NCI-H2196 (cell line): ENCODE measurements at regions not wholly inside any gene's neighbourhood (a gene's known extent, or its start where the extent isn't known, plus 50 kb on each side); places are given as distances from the start of the nearest gene placed in this dataset.

ENCODE experiments used
- DNase-seq: peaks from one replicate; lab custom pipeline; 2025; ENCODE audit not compliant: unreplicated experiment; lab: John Stamatoyannopoulos, UW

DNA sequence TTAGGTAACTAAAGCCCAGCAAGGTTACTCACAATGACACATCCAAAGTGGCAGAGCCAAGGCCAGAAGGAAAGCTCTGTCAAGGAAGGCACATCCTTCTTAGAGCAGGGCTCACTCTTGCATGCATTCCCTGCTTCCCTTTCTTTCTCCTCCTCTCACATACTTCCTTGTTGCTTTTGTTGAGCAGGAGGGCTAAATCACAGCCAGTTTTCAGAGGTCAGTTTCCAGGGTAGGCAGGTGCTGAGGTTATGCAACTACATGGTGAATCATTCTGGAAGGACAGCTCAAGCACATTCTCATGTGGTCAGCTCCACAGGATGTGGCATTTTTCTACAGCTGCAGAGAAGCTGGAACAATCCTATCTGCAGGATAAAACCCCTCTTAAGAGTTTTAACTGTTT lies 275.6 kb downstream of the ZNF621 start:
- DNase-seq, result peak; percentile 37

DNA sequence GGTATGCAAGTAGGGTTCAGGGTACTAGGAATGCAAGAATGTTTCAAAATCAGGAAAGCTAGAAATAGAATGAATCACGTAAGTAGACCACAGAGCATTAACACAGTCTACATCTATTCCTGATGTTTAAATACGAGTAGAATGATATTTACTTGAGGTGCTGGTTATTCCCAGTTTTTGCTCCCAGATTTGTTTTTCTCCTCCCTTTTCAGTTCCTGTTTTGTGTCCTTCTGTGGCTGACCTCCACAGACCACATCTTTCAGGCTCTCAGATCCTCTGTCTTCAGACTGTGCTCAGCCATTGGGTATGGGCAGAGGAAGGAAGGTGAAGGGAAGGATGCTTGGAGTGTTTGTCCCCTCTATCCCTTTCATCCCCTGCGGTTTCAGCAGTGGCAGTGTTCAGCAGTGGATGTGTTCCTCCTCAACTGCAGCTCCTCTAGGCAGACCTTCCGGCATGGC lies 276.6 kb downstream of the ZNF621 start:
- DNase-seq, result no peak

DNA sequence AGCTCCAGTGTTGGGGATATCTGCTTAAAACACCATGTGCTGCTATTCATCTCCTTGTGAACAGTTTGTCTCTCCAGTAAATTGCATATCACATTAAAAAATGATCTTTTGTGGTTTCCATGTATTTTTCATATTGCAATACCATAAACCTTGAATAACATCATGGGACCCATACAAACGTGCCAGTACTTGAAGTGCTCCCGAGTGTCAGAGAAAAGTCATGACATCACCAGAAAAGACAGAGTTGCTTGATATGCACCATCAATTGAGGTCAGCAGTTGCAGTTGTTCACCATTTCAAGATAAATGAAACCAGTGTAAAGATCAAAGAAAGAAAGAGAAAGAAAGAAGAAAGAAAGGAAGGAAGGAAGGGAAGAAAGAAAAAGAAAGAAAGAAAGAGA lies 278.6 kb downstream of the ZNF621 start:
- no peak for DNase-seq

DNA sequence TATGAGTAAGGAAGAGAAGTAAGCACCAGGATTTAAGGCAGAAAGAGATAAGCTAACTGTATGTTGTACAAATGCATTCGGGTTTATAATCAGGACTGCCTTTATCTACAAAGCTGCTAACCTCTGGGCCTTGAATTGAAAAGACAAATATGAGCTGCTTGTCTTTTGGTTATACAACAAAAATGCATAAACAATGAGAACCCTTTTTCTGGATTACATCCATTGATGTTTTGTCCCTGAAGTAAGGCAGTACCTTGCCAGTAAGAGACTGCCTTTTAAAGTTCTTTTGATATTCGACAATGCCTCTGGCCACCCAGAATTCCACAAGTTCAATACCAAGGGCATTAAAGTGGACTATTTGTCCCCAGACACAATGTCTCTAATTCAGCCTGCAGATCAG lies 280.7 kb downstream of the ZNF621 start:
- DNase-seq, result no peak

DNA sequence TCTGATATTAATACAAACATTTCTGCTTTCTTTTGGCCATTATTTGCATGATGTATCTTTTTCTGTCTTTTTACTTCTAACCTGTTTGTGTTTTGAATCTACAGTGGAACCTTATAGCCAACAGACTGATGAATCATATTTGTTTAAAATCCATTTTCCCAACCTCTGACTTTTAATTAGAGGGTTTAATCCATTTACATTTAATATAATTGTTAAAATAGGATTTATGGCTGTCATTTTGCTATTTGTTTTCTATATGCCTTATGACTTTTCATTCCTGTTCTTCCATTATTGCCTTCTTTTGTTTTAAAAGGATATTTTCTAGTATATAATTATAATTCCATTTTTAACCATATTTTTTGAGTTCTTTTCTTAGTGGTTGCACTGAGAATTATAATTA lies 286.1 kb downstream of the ZNF621 start:
- DNase-seq, result no peak

DNA sequence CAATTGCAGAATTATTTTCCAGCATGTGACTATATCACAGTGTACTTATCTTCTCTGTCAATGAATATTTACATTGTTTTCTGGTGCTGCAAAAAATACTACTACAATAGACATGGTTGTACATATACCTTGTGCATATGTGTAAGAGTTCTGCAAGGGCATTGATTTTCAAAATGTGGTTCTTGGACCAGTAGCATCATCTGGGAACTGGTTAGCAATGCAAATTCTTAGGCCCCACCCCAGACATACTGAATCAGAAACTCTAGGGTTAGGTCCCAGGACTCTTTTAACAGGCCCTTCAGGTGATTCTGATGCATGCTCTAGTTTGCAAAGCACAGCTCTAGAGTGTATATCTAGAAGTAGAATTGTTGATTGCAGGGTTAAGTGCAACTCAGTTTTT lies 292.3 kb downstream of the ZNF621 start:
- DNase-seq, result no peak

DNA sequence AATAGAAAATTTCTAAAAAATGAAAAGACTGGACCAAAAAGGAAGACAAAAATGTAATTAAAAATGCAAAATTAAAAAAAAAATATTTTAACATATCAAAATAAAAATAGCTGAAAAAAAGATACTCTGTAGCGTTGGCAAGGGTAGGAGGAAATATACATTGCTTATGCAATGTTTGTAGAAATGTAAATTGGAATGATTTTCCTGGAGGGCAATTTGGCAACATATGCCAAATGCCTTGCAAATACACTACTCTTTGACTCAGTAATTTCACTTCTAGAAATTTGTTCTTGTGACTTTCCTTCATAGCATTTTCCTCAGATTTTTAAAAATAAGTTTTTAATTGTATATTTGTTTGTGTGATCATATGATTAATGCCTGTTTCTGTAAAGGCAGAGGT lies 296.6 kb downstream of the ZNF621 start:
- DNase-seq, result no peak

DNA sequence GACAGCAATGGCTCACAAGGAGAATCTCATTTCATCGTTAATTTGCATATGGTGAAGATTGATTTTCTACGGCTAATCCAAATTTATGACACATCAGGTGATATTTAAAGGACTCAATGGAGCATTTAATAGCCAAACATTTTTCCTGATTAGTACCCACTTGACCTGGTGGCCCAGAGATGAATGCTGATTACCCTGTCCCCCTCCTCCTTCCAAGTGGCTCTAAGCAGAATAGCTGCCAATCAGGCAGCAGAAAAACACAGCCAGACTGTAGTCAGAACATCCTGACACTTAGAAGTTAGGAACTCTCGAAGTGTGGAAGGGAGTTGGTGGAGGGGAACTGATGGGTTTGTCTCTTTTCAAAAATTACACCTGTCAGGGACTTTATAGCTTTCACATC lies 302.5 kb downstream of the ZNF621 start:
- no peak for DNase-seq

DNA sequence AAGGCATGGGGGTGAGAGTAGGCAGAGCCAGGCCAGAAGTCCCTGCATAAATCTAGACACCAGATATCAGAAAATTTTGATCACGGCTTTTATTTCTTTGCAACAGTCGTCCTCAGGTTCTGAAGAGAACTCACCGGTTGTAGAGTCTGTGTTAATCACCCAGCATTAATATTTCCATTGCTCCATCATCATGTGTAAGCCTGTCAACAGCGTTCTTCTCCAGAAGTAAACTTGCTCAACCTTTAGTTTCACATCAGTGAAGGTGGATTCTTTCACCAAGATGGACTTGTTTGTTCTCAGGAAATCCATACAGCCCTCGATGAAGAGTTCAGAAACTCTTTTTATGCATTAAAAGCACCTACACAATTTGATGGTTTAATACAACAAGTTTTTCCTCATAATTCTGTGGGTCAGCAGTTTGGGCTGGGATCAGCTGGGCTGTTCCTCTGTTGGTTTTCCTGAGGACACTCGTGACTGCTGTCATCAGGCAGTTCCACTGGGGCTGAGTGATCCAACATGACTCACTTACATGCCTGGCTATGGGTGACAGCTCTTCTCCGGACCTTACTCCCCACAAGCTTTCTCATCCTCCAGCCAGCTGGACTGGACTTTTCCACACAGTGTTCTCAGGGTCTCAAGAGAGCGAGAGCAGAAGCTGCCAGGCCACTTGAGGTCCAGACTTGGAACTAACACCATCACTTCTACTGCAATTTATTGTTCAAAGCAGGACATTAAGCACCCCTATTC lies 303.4 kb downstream of the ZNF621 start:
- no peak for DNase-seq

DNA sequence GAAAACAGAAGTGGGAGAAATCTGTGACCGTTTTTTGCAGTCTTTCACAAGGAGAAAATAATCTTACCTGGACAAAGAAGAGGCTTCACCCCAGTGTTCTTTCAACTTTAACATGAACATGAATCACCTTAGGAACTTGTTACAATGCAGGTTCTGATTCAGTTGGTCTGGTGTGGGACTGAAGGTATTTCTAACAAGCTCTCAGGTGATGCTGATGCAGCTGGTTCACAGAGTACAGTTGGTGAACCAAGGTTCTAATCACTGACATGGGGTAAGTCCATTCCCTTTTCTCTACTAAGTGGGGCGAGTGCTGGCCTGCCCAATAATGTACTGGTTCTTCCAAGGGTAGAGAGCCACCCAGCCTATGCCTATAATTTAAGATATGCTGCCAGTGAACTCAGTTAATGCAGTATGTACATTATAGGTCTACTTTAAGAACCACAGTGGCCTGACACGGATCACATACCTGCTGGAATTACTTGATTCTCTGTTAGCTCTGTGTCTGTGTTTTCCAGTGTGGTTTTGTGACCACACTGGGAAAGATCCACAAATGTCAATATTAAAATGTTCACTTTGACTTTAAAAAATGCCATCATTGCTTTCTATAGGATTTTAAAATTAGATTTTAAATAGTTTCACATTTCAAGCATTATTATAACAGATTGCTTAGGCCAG lies 304.1 kb downstream of the ZNF621 start:
- no peak for DNase-seq

DNA sequence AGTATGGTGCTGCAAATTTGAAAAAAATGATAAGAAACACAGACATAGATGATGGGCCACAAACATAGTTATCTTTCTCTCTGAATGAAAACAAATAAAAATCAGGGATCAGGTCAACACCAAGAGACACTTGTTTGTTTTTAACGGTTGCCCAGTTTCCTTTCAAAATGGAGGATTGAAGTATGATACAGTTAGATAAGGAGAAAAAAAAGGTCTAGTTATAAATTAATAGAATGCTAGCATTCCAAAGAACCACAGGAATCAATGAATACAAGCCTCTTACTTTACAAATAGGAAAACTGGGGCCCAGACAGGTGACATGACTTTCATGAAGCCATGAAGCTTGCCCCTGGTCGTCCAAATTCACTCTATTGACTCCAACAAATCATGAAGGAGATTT lies 305.1 kb downstream of the ZNF621 start:
- no peak for DNase-seq

DNA sequence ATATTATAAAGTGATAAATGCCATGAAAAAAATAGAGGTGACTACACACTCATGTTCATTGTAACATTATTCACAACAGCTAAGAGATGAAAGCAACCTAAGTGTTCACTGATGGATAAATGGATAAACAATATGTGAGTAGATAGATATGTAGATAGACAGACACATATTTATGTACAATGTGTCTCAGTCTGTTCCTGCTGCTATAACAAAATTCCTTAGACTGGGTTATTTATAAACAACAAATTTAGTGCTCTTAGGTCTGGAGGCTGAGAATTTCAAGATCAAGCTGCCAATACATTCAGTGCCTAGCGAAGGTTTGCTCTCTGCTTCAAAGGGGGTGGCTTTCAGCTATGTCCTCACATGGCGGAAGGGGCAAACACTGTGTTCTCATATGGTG lies 312.5 kb downstream of the ZNF621 start:
- DNase-seq, result no peak

DNA sequence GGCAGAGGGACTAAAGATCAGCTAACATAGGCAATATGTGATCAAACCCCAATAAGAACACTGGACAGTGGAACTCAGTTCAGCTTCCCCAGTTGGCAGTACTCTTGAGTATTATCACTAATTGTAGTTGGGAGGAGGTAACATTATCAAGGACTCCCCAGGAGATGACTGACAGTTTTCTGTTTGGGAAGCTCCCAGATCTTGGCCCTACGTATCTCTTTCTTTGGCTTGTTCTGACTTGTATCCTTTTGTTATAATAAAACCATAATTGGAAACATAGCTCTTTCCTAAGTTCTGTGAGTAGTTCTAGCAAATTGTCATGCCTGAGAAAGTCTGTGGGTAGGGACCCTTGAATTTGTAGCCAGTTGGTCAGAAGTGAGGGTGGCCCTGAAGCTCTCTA lies 316.4 kb downstream of the ZNF621 start:
- no peak for DNase-seq

DNA sequence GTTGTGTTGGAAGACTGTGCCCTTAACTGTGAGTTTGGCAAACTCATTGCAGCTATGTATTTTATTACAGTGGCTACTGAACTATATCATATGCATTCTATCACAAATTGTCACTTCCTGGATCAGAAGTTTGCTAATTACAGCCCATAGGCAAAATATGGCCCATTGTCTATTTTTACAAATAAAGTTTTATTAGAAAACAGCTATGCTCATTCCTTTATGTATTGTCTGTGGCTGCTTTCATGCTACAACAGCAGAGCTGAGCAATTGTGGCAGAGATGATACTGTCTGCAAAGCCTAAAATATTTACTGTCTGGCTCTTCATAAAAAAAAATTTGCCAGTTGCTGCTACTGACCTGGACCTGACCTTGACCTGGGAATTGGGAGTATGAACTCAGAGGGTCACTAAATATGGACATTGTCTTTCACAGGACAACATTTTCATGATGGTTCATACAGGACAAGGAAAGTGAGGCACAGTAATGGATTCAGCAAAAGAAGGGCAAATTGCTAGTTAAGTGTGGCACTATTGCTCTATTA lies 316.9 kb downstream of the ZNF621 start:
- DNase-seq, result no peak

DNA sequence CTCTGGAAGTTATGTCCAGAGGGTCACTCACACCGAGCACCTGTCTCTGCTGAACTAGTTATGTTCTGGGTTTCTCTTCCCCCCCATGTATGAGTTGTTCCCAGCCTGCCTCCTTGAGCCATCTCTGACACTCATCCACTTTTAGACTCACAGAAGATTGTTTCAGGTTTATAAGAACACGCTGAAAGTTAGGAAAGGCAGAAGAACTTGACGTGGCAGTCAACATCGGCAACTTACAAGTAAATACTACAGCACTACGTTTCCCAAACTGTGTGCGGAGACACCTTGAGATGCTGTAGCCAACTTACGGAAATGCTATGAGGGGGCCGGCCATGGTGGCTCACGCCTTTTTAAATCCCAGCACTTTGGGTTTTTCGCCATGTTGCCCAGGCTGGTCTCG lies 318.0 kb downstream of the ZNF621 start:
- DNase-seq, result no peak

DNA sequence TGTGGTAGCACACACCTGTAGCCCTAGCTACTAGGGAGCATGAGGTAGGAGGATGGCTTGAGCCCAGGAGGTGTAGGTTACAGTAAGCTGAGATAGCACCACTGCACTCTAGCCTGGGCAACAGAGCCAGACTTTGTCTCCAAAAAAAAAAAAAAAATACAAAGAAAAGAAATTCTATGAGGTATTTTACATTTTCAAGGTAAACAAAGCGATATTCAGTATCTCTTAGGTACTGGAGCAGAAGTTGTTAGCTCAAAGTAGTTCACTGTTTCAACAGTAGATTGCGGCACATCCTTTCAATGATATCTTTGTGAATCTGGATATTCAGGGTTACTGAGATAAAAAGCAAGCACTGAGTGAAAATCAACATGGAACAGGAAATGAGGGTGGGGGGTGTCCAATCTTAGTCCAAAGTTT lies 318.5 kb downstream of the ZNF621 start:
- no peak for DNase-seq

DNA sequence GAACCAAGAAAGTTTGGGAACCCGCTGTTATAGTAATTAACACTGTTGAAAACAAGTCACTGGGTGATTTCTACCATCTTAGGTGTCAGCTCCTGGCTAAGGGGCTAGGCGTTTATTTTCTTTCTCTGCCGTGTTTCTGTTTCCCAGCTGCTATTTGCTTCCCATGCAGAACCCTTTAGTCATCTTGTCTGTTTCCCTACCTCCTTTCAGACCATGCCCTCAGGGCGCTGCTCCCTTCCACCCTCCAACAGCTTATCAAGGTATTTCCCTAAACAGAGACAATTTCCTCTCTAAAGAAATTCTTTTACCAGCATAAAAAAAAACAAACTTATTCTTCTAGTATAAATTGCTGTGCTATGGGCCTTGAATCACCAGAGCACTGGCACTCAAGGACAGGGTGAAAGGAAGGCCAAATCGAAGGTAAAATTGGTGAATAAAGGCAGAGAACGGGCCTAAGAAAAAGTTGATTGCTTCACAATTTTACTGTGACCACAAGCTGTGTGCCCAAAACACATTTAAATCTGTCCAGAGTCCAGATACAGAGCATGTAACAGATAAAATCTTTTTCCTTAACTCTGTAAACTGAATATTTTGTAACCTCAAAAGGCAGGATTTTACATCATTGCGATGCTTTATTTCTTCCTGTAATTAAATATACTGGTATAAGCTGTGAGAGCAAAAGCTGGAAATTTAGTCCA lies 319.2 kb downstream of the ZNF621 start:
- DNase-seq, result no peak

DNA sequence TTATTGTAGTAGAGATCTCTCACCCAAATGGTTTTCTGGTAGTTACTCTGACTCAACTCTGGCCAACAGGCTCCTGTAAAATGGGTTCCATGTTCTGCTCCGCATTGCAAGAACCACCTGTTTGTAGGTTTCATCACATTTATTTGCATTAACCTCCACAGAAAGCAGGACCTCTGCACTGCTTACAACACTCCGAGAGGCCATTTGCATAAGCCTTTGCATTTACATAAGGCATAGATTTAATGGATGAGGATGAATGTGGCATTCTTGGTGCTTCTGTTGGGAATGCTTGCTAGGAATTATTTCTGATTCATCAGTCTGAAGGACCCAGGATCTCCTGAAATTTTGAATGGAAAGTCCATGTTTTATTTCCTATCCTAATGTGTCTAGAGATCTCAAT lies 320.1 kb downstream of the ZNF621 start:
- no peak for DNase-seq

DNA sequence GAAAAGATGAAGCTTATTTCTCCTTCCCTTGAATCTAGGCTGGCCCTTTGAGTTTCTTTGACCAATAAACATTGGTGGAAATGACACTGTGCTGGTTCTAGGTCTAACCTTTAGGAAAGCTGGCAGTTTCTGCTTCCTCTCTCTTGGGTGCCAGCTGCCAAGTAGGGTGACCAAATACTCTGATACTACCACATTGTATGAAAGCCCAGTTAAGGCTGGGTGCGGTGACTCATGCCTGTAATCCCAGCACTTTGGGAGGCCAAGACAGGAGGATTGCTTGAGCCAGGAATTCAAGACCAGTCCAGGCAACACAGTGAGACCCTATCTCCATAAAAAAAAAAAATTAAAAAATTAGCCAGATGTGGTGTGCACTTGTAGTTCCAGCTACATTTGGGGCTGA lies 320.7 kb downstream of the ZNF621 start:
- no peak for DNase-seq

DNA sequence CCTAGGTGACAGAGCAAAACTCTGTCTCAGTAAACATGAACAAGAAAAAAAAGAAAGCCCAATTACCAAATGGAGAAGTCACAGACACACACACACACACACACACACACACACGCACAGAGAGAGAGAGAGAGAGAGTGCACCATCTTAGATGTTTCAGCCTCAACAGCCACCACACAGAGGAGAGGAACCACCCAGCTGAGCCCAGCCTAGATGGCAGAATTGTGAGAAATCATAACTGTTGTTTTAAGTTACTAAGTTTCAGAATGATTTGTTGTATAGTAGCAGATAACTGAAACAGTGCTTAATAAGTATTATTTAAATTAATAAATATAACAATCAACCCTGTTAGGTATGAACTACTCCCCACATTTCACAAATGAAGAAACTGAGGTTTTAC lies 321.2 kb downstream of the ZNF621 start:
- DNase-seq, result no peak

DNA sequence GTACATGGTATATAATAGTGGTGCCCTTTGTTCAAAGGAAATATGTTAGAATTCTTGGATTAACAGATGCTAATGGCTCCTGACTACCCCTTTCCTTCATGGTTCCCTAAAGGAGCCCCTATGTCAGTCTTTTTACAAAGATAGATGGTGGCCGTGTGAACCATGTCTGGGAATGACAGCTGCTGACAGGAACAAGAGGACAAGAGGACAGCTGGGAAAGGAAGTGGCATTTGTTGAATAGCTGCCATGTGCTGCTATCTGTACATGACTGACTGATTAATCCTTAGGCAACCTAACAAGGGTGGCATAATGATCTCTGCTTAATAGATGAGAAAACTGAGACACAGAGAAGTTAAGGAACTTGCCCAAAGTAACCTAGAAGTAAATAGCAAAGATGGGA lies 321.7 kb downstream of the ZNF621 start:
- DNase-seq, result no peak

DNA sequence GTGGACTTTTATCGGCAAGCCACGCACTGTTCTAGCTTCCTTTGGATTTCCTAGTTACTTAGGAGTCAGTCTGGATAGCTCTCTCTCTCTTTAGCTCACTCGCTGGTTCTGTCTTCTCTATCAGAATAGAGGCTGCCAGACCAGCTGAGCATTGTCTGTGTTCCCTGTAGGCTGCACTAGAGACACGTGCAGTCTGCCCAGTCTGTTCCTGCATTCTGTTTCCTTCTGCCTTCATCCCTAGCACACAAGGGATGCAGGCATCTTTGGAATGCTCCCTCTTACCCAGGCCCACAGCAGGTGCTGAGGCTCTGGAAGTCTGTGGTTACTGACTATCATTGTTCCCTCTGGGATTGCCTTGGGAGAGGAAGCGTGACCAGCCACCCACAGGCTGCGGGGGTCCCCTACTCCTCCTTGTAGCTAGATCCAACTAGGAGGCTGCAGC lies 322.8 kb downstream of the ZNF621 start:
- DNase-seq, result no peak
